ENCODE measurements at regions not wholly inside any gene's neighbourhood (a gene's known extent, or its start where the extent isn't known, plus 50 kb on each side); places are given as distances from the start of the nearest gene placed in this dataset.

- Histone ChIP-seq H3K27ac (no peak overlapping the region), H3K36me3 (no peaks in the 10 kb centered on the region), H3K9me3 (no peaks in the 10 kb centered on the region), H3K4me3 (no peak overlapping the region), H3K27me3 (no peaks in the 10 kb centered on the region), H3K9ac (ENCODE audit: low read depth in 2 of 2, low read length in 2 of 2) (no peak overlapping the region), H3K4me1 (no peaks in the 10 kb centered on the region)
- intact Hi-C loops (cut with DNase I), result no loop called here
- TF ChIP-seq, protein P1, sequence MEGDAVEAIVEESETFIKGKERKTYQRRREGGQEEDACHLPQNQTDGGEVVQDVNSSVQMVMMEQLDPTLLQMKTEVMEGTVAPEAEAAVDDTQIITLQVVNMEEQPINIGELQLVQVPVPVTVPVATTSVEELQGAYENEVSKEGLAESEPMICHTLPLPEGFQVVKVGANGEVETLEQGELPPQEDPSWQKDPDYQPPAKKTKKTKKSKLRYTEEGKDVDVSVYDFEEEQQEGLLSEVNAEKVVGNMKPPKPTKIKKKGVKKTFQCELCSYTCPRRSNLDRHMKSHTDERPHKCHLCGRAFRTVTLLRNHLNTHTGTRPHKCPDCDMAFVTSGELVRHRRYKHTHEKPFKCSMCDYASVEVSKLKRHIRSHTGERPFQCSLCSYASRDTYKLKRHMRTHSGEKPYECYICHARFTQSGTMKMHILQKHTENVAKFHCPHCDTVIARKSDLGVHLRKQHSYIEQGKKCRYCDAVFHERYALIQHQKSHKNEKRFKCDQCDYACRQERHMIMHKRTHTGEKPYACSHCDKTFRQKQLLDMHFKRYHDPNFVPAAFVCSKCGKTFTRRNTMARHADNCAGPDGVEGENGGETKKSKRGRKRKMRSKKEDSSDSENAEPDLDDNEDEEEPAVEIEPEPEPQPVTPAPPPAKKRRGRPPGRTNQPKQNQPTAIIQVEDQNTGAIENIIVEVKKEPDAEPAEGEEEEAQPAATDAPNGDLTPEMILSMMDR (IDR thresholded peaks at IDR 0.05), result no peak
- DNase-seq, result no peak
These were observed 324.1 kb downstream of the CDH10 start for GRCh38 chr5:24320643-24321042.

DNA sequence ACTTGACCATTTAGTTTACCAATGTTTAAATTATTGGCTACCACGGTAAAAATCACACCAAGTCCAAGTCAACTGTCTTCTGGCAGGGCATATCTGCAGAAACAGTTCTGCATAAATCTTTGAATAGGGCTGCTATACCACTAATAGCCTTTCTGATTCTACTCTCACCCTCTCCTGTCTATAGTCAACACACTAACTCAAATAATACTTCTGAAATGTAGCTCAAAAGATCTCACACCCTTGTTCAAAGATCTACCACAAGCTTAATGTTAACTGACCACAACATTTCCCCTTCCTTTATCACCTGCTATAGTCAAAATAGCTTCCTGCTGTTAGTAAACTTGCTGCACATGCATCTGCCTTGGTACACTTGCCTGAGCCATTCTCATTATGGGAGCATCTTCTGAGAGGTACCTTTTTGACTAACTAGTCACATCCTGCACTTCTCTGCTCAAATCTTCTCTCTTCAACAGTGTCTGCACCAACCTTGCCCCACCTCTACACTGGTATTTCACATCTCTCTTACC, 319.4 kb downstream of the CDH10 start:
- Histone ChIP-seq H3K36me3 (no peaks in the 10 kb centered on the region), H3K9me3 (no peaks in the 10 kb centered on the region), H3K4me1 (no peaks in the 10 kb centered on the region), H3K9ac (ENCODE audit: low read depth in 2 of 2, low read length in 2 of 2) (no peak overlapping the region), H3K27ac (no peak overlapping the region), H3K4me3 (no peak overlapping the region), H3K27me3 (no peaks in the 10 kb centered on the region)
- intact Hi-C loops (cut with DNase I), result no loop called here
- DNase-seq, result no peak
- TF ChIP-seq, protein P1 (IDR thresholded peaks at IDR 0.05), result no peak

- intact Hi-C loops (cut with DNase I), result no loop called here
- no peak for DNase-seq
- no peaks in the 10 kb centered on the region for H3K4me1 ChIP-seq
- H3K36me3 ChIP-seq, result no peaks in the 10 kb centered on the region
- no peak overlapping the region for H3K4me3 ChIP-seq
- no peaks in the 10 kb centered on the region for H3K9me3 ChIP-seq
- TF ChIP-seq, protein P1 (IDR thresholded peaks at IDR 0.05), result no peak
- no peak overlapping the region for H3K27ac ChIP-seq
- no peak overlapping the region for H3K9ac ChIP-seq (ENCODE audit: low read depth in 2 of 2, low read length in 2 of 2)
- no peaks in the 10 kb centered on the region for H3K27me3 ChIP-seq
These were observed 313.2 kb downstream of the CDH10 start for GRCh38 chr5:24331531-24331930.

DNA sequence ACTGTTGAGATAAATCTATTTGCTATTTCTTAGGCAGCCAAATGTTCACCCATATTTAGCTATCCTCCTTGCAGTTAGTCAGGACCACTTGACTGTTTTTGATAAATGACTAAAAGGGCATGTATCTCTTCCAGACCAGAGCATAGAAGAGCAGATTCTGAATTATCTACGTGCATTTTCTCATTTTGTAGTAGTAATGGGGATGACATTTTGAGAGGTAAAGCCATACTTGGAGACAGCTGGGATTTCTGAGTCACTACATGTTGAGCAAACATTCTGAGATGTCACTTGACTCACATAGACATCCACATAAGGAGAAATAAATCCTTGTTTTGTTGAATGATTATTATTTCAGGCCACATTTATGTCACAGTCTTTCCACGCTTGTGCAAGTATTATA, 297.6 kb downstream of the CDH10 start:
- Histone ChIP-seq H3K27me3 (no peaks in the 10 kb centered on the region), H3K9ac (ENCODE audit: low read depth in 2 of 2, low read length in 2 of 2) (no peak overlapping the region), H3K9me3 (no peaks in the 10 kb centered on the region), H3K4me1 (no peaks in the 10 kb centered on the region), H3K27ac (no peak overlapping the region), H3K4me3 (no peak overlapping the region), H3K36me3 (no peaks in the 10 kb centered on the region)
- DNase-seq, result no peak
- intact Hi-C loops (cut with DNase I), result no loop called here
- TF ChIP-seq, protein P1 (IDR thresholded peaks at IDR 0.05), result no peak

DNA sequence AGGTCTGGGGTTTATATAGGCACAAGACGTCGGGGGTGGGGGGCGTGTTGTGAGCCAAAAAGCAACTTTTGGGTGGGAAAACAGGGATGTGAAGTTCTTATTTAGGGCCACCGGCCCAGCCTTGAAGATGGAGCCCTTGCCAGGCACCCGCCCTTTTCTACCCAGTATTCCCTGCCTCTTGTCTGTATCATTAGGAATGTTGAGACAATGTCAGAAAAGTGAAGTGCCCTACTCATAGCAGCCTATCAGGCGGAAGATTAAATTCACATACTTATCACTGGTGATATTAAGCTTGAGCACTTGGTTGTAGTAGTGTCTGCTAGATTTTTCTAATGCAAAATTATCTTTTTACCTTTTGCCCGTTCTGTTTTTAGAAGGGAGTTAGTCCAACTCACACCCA, 293.5 kb downstream of the CDH10 start:
- H3K9me3 ChIP-seq, result no peaks in the 10 kb centered on the region
- H3K27me3 ChIP-seq, result no peaks in the 10 kb centered on the region
- no peak overlapping the region for H3K4me3 ChIP-seq
- H3K9ac ChIP-seq (ENCODE audit: low read depth in 2 of 2, low read length in 2 of 2), result no peak overlapping the region
- H3K4me1 ChIP-seq, result no peaks in the 10 kb centered on the region
- no peak for DNase-seq
- intact Hi-C loops (cut with DNase I), result no loop called here
- TF ChIP-seq, protein P1 (IDR thresholded peaks at IDR 0.05), result no peak
- H3K27ac ChIP-seq, result no peak overlapping the region
- no peaks in the 10 kb centered on the region for H3K36me3 ChIP-seq
